Mammary epithelial cell (primary cell): ENCODE measurements at regions not wholly inside any gene's neighbourhood (a gene's known extent, or its start where the extent isn't known, plus 50 kb on each side); places are given as distances from the start of the nearest gene placed in this dataset.

Experiments used
- EZH2 ChIP-seq: IDR thresholded peaks from 2 replicates; pipeline ENCODE4 v1.6.1; 2012; ENCODE audit warnings: low read length, inconsistent platforms, borderline replicate concordance
- TF ChIP-seq, protein P1 (sequence below), 2 donors: IDR thresholded peaks in 1 of 2; conservative IDR thresholded peaks in 1 of 2; 2 replicates each; pipeline ENCODE4 v1.5.1; 2011 to 2012; ENCODE audit warnings: inconsistent platforms in 2 of 2, low read length in 2 of 2, mild to moderate bottlenecking in 2 of 2, control low read depth in 1 of 2, low read depth in 1 of 2; ENCODE audit not compliant: insufficient read depth in 1 of 2; ENCODE audit errors: extremely low read depth in 1 of 2

DNA sequence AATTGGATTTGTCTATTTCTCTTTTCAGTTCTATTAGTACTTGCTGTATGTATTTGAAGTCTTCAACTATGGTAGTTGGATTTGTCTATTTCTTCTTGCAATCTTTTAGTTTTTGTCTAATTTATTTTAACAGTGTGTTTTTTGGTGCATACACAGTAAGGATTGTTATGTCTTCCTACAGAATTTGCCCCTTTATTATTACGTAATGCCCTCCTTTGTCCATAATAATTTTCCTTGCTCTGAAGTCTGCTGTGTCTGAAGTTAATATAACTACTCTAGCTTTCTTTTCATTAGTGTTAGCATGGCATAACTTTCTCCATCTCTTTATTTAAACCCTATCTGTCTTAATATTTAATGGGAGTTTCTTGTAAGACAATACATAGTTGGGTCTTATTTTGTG lies 105.1 kb upstream of the STT3B start:
- TF ChIP-seq, protein P1, sequence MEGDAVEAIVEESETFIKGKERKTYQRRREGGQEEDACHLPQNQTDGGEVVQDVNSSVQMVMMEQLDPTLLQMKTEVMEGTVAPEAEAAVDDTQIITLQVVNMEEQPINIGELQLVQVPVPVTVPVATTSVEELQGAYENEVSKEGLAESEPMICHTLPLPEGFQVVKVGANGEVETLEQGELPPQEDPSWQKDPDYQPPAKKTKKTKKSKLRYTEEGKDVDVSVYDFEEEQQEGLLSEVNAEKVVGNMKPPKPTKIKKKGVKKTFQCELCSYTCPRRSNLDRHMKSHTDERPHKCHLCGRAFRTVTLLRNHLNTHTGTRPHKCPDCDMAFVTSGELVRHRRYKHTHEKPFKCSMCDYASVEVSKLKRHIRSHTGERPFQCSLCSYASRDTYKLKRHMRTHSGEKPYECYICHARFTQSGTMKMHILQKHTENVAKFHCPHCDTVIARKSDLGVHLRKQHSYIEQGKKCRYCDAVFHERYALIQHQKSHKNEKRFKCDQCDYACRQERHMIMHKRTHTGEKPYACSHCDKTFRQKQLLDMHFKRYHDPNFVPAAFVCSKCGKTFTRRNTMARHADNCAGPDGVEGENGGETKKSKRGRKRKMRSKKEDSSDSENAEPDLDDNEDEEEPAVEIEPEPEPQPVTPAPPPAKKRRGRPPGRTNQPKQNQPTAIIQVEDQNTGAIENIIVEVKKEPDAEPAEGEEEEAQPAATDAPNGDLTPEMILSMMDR (conservative IDR thresholded peaks at IDR 0.05 in 1 of 2, IDR thresholded peaks at IDR 0.05 in 1 of 2; ENCODE audit: extremely low read depth in 1 of 2, insufficient read depth in 1 of 2, low read depth in 1 of 2, low read length in 2 of 2), result no peak
- no peak for TF ChIP-seq EZH2
